SK-N-SH (cell line): ENCODE measurements at regions not wholly inside any gene's neighbourhood (a gene's known extent, or its start where the extent isn't known, plus 50 kb on each side); places are given as distances from the start of the nearest gene placed in this dataset.

Experiments
- CTCF ChIA-PET: fragments of 300-600, 350-600 bp; formaldehyde crosslinking; extraction: SDS; loops from one replicate; lab custom pipeline; 2021; lab: Yijun Ruan, JAX
- POLR2A ChIA-PET: fragments of 350-600 bp; sonication (Branson Sonifier 250); formaldehyde crosslinking; extraction: SDS; loops from one replicate; lab custom pipeline; 2020; ENCODE audit warnings: antibody characterized with exemption, inconsistent platforms; lab: Yijun Ruan, JAX
- DNase-seq: peaks from one replicate; pipeline ENCODE4 v3.0.0; 2012
- H2AFZ ChIP-seq: fragments of 200-600 bp; sonication (generic); 2 replicates; pipeline ENCODE4 v1.8.1; 2016; ENCODE audit warnings: antibody characterized with exemption, mild to moderate bottlenecking, low read depth
- H3F3A ChIP-seq: fragments of 200-600 bp; sonication (generic); replicated peaks from 2 replicates; pipeline ENCODE3; 2016; ENCODE audit warnings: antibody characterized with exemption, mild to moderate bottlenecking; ENCODE audit not compliant: insufficient read depth
- H3K27ac ChIP-seq, 2 experiments: fragments of 200-500 bp in 1 of 2; fragments of 200-600 bp in 1 of 2; sonication (Bioruptor generic) in 1 of 2; sonication (generic), shearing (Covaris generic) in 1 of 2; 2 replicates each; pipeline versions ENCODE4 v1.5.1 to v1.6.1; 2014 to 2016; ENCODE audit warnings: low read depth in 2 of 2, inconsistent platforms in 1 of 2, low read length in 1 of 2, mild to moderate bottlenecking in 1 of 2, mixed read lengths in 1 of 2
- H3K27me3 ChIP-seq: fragments of 200-600 bp; sonication (generic), shearing (Covaris generic); 2 replicates; pipeline ENCODE4 v1.6.1; 2016; ENCODE audit warnings: mixed run types; ENCODE audit not compliant: insufficient read depth
- H3K36me3 ChIP-seq, 2 experiments: fragments of 200-500 bp in 1 of 2; fragments of 200-600 bp in 1 of 2; sonication (Bioruptor generic) in 1 of 2; sonication (generic) in 1 of 2; replicated peaks in 1 of 2; 2 replicates each; pipeline versions ENCODE3 to v1.5.1; 2014 to 2016; ENCODE audit warnings: low read length in 1 of 2, mild to moderate bottlenecking in 1 of 2; ENCODE audit not compliant: insufficient read depth in 2 of 2, control insufficient read depth in 1 of 2
- H3K4me1 ChIP-seq, 2 experiments: fragments of 200-500 bp in 1 of 2; fragments of 200-600 bp in 1 of 2; sonication (Bioruptor generic) in 1 of 2; sonication (generic), shearing (Covaris generic) in 1 of 2; 2 replicates each; pipeline versions ENCODE4 v1.5.1 to v1.6.1; 2014 to 2016; ENCODE audit warnings: low read depth in 1 of 2, low read length in 1 of 2, mixed run types in 1 of 2; ENCODE audit not compliant: insufficient read depth in 2 of 2, control insufficient read depth in 1 of 2
- H3K4me2 ChIP-seq: fragments of 200-600 bp; sonication (generic), shearing (Covaris generic); 2 replicates; pipeline ENCODE4 v1.6.1; 2017; ENCODE audit warnings: mixed run types
- H3K4me3 ChIP-seq, 2 experiments: fragments of 200-500 bp in 1 of 2; fragments of 200-600 bp in 1 of 2; sonication (Bioruptor generic) in 1 of 2; sonication (generic), shearing (Covaris generic) in 1 of 2; 2 replicates each; pipeline versions ENCODE4 v1.5.1 to v1.8.1; 2014 to 2016; ENCODE audit warnings: low read depth in 2 of 2, inconsistent platforms in 1 of 2, low read length in 1 of 2, mild to moderate bottlenecking in 1 of 2, mixed read lengths in 1 of 2, moderate library complexity in 1 of 2
- H3K79me2 ChIP-seq: fragments of 200-600 bp; sonication (generic); 2 replicates; pipeline ENCODE4 v1.8.1; 2017; ENCODE audit warnings: mild to moderate bottlenecking; ENCODE audit not compliant: insufficient read depth
- H3K9ac ChIP-seq: fragments of 200-600 bp; sonication (generic); 2 replicates; pipeline ENCODE4 v1.6.1; 2017; ENCODE audit warnings: mixed run types
- H3K9me2 ChIP-seq: fragments of 200-600 bp; sonication (generic); 2 replicates; pipeline ENCODE4 v1.6.1; 2017; ENCODE audit warnings: mixed run types
- H3K9me3 ChIP-seq: fragments of 200-600 bp; sonication (generic); 2 replicates; pipeline ENCODE4 v1.6.1; 2017; ENCODE audit warnings: mixed run types, mild to moderate bottlenecking, moderate library complexity
- H4K20me1 ChIP-seq: fragments of 200-600 bp; sonication (generic); 2 replicates; pipeline ENCODE4 v1.6.1; 2017; ENCODE audit warnings: mild to moderate bottlenecking, mixed run types; ENCODE audit not compliant: insufficient read depth
- EZH2phosphoT487 ChIP-seq: fragments of 200-600 bp; sonication (generic); IDR thresholded peaks from 2 replicates; pipeline ENCODE4 v1.6.1; 2017; ENCODE audit warnings: low read depth, mixed run types, mild to moderate bottlenecking, antibody characterized with exemption, moderate library complexity, borderline replicate concordance
- FOXJ3 ChIP-seq: sonication (generic); formaldehyde crosslinking; IDR thresholded peaks from 2 replicates; pipeline ENCODE4 v1.5.1; 2020; ENCODE audit warnings: mild to moderate bottlenecking, missing genetic modification reagents
- GABPA ChIP-seq: IDR thresholded peaks from 2 replicates; pipeline ENCODE4 v1.4.0; 2012; ENCODE audit warnings: low read depth, mild to moderate bottlenecking
- MAX ChIP-seq: IDR thresholded peaks from 2 replicates; pipeline ENCODE4 v1.4.0; 2012; ENCODE audit warnings: low read depth
- NFIC ChIP-seq: IDR thresholded peaks from 2 replicates; pipeline ENCODE4 v1.4.0; 2012; ENCODE audit warnings: borderline replicate concordance
- NRF1 ChIP-seq: IDR thresholded peaks from 2 replicates; pipeline ENCODE4 v1.6.1; 2012; ENCODE audit warnings: low read depth, mild to moderate bottlenecking, low read length
- PBX3 ChIP-seq: IDR thresholded peaks from 2 replicates; pipeline ENCODE4; 2012
- POLR2AphosphoS5 ChIP-seq: IDR thresholded peaks from 2 replicates; pipeline ENCODE4 v1.6.1; 2012; ENCODE audit warnings: low read depth, low read length
- RAD21 ChIP-seq: IDR thresholded peaks from 2 replicates; pipeline ENCODE4 v1.6.1; 2012; ENCODE audit warnings: mild to moderate bottlenecking, low read length
- REST ChIP-seq: IDR thresholded peaks from 2 replicates; pipeline ENCODE4 v1.6.1; 2012; ENCODE audit warnings: mild to moderate bottlenecking, low read depth, low read length, moderate library complexity
- RXRA ChIP-seq: IDR thresholded peaks from 2 replicates; pipeline ENCODE4 v1.4.0; 2012; ENCODE audit warnings: low read depth, mild to moderate bottlenecking, borderline replicate concordance
- TAF1 ChIP-seq: IDR thresholded peaks from 2 replicates; pipeline ENCODE4 v1.6.1; 2012; ENCODE audit warnings: low read depth, mild to moderate bottlenecking, low read length, moderate library complexity, borderline replicate concordance
- TCF12 ChIP-seq: IDR thresholded peaks from 2 replicates; pipeline ENCODE4 v1.4.0; 2012
- TEAD4 ChIP-seq: IDR thresholded peaks from 2 replicates; pipeline ENCODE4 v1.4.0; 2012; ENCODE audit warnings: mild to moderate bottlenecking, borderline replicate concordance; ENCODE audit not compliant: insufficient read depth
- USF1 ChIP-seq: IDR thresholded peaks from 2 replicates; pipeline ENCODE4 v1.4.0; 2012; ENCODE audit warnings: low read depth, borderline replicate concordance
- USF2 ChIP-seq: fragments of 150-350 bp; IDR thresholded peaks from 2 replicates; pipeline ENCODE4 v1.6.1; 2017; ENCODE audit warnings: antibody characterized with exemption, low read length, low read depth, borderline replicate concordance
- ZBTB33 ChIP-seq: IDR thresholded peaks from 2 replicates; pipeline ENCODE4 v1.4.0; 2012; ENCODE audit warnings: low read depth, borderline replicate concordance
- WGBS: methylation state at CpG from one replicate; pipeline ENCODE4 v1.1.6; 2017; ENCODE audit warnings: low lambda C conversion rate; 5-methylcytosine and 5-hydroxymethylcytosine counted together

GRCh38 chrX:1925053-1925481, 310.2 kb downstream of the ASMT start:
- Histone ChIP-seq H2AFZ (peak overlapping the region; percentile 74), H3K79me2 (no peaks in the 10 kb centered on the region), H3F3A (peaks cover 13% of the 10 kb centered on the region), H3K27ac (peak overlapping the region in 1 of 2 experiments; percentile 47; a peak in 1 of 4 replicates), H3K9me2 (no peaks in the 10 kb centered on the region), H3K9me3 (no peaks in the 10 kb centered on the region), H3K27me3 (no peaks in the 10 kb centered on the region), H4K20me1 (no peaks in the 10 kb centered on the region), H3K4me2 (peak overlapping the region; percentile 67), H3K36me3 (no peaks in the 10 kb centered on the region)
- no peak for DNase-seq
- POLR2A ChIA-PET: no interaction called here
- no peak for TF ChIP-seq TEAD4
- no peak for TF ChIP-seq USF2
- TF ChIP-seq NRF1: no peak
- TF ChIP-seq POLR2AphosphoS5: no peak
- TF ChIP-seq RAD21: no peak
- TF ChIP-seq USF1: no peak
- no peak for TF ChIP-seq TAF1
- TF ChIP-seq RXRA: no peak
- no peak for TF ChIP-seq MAX
- no peak for TF ChIP-seq PBX3
- TF ChIP-seq GABPA: no peak
- TF ChIP-seq EZH2phosphoT487: no peak
- no peak for TF ChIP-seq TCF12
- TF ChIP-seq REST: no peak
- TF ChIP-seq FOXJ3 (CRISPR knock-in tag): no peak
- TF ChIP-seq ZBTB33: no peak
- TF ChIP-seq NFIC: no peak
- TF ChIP-seq, all 33 proteins: peak for 0
- no peak overlapping the region; the same call in 1 of the 2 replicates for H3K9ac ChIP-seq
- CTCF ChIA-PET: no interaction called here
- 39% methylated on average over 20 of the region's 20 CpGs for WGBS
- peak overlapping the region in 1 of 2 experiments; percentile 29; a peak in 1 of 4 replicates for H3K4me3 ChIP-seq
- no peaks in the 10 kb centered on the region for H3K4me1 ChIP-seq
